ENCODE measurements at regions not wholly inside any gene's neighbourhood (a gene's known extent, or its start where the extent isn't known, plus 50 kb on each side); places are given as distances from the start of the nearest gene placed in this dataset.

DNA sequence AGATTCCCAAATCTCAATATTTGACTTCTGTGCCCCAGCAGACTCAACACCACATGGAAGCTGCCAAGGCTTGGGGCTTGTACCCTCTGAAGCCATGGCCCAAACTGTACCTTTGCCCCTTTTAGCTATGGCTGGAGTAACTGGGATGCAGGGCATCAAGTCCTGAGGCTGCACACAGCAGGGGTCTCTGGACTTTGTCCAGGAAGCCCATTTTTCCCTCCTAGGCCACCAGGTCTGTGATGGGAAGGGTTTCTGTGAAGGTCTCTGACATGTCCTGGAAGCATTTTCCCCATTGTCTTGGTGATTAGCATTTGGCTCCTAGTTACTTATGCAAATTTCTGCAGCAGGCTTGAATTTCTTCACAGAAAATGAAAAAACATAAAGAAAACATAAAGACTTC is 762.3 kb downstream of the GALC start:
- BruUV-seq (replicated peaks) = no TSS peak
- FAIRE-seq (no peak), ATAC-seq (no peak), DNase-seq (ENCODE audit: low spot score) (no peak)
- ChIA-PET CTCF (ENCODE audit: low intra/inter-chr PET ratio, low total read pairs) (no interaction called here), POLR2A (no interaction called here)
- intact Hi-C loops (cut with micrococcal nuclease; ENCODE audit: unreplicated experiment) = no loop called here
- H3K9me3 ChIP-seq (ENCODE audit: low read length) = peaks cover 55% of the 10 kb centered on the region
- no peaks in the 10 kb centered on the region for H3K36me3 ChIP-seq (replicated peaks in 1 of 2; ENCODE audit: control insufficient read depth in 1 of 2, insufficient read depth in 2 of 2, low read length in 2 of 2)
- H3K9ac ChIP-seq (ENCODE audit: insufficient read depth, low read depth, low read length) = no peak overlapping the region
- H3K4me1 ChIP-seq (ENCODE audit: insufficient read depth, low read length) = no peaks in the 10 kb centered on the region
- in situ Hi-C loops (cut with HindIII; ENCODE audit: extremely low pct_ligation_motif_present, low pct_unique_long_range_greater_than_20kb) = no loop called here
- H2AFZ ChIP-seq (ENCODE audit: low read length) = no peak overlapping the region
- no peak overlapping the region for H3K27ac ChIP-seq (ENCODE audit: extremely low read length, insufficient read depth, low read length)
- TF ChIP-seq ZNF879 (CRISPR knock-in tag; IDR thresholded peaks at IDR 0.05) (no peak), MTA1 (CRISPR knock-in tag; IDR thresholded peaks at IDR 0.05; ENCODE audit: borderline replicate concordance) (no peak), MTF2 (CRISPR knock-in tag; IDR thresholded peaks at IDR 0.05; ENCODE audit: borderline replicate concordance) (no peak), ZBTB43 (CRISPR knock-in tag; conservative IDR thresholded peaks at IDR 0.05) (no peak), RARA (CRISPR knock-in tag; IDR thresholded peaks at IDR 0.05) (no peak), ZNF616 (CRISPR knock-in tag; IDR thresholded peaks at IDR 0.05; ENCODE audit: low read depth) (no peak), SNRNP70 (IDR thresholded peaks at IDR 0.05; ENCODE audit: low read depth, low read length) (no peak), ZNF891 (CRISPR knock-in tag; IDR thresholded peaks at IDR 0.05) (no peak), ZNF639 (CRISPR knock-in tag; conservative IDR thresholded peaks at IDR 0.05) (no peak), TMF1 (CRISPR knock-in tag; IDR thresholded peaks at IDR 0.05; ENCODE audit: low read depth) (no peak), KLF13 (CRISPR knock-in tag; IDR thresholded peaks at IDR 0.05) (no peak)
- TF ChIP-seq, protein P1, sequence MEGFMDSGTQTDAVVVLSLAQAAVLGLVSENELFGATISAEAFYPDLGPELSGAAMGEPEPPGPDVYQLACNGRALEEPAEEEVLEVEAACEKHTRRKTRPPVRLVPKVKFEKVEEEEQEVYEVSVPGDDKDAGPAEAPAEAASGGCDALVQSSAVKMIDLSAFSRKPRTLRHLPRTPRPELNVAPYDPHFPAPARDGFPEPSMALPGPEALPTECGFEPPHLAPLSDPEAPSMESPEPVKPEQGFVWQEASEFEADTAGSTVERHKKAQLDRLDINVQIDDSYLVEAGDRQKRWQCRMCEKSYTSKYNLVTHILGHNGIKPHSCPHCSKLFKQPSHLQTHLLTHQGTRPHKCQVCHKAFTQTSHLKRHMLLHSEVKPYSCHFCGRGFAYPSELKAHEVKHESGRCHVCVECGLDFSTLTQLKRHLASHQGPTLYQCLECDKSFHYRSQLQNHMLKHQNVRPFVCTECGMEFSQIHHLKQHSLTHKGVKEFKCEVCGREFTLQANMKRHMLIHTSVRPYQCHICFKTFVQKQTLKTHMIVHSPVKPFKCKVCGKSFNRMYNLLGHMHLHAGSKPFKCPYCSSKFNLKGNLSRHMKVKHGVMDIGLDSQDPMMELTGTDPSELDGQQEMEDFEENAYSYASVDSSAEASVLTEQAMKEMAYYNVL (CRISPR knock-in tag; IDR thresholded peaks at IDR 0.05; ENCODE audit: borderline replicate concordance) = no peak
- no peaks in the 10 kb centered on the region for H3K27me3 ChIP-seq (ENCODE audit: control insufficient read depth in 1 of 2, insufficient read depth in 2 of 2, low read length in 2 of 2)
- H3K4me2 ChIP-seq (ENCODE audit: low read depth, low read length) = no peak overlapping the region
- H3K79me2 ChIP-seq (ENCODE audit: insufficient read depth, low read length) = no peaks in the 10 kb centered on the region
- no peaks in the 10 kb centered on the region for H4K20me1 ChIP-seq (ENCODE audit: insufficient read depth, low read length)
- H3K4me3 ChIP-seq (replicated peaks in 1 of 3; ENCODE audit: insufficient read depth in 1 of 3, low read depth in 2 of 3, low read length in 3 of 3) = no peak overlapping the region
